GM23248 (cell line): ENCODE measurements at regions not wholly inside any gene's neighbourhood (a gene's known extent, or its start where the extent isn't known, plus 50 kb on each side); places are given as distances from the start of the nearest gene placed in this dataset.

ENCODE experiments used
- DNase-seq: peaks from one replicate; pipeline ENCODE4 v3.0.0-alpha.2; 2015
- H2AFZ ChIP-seq: fragments of 200-600 bp; sonication (generic); 2 replicates; pipeline ENCODE4 v1.6.1; 2016; ENCODE audit warnings: antibody characterized with exemption
- H3F3A ChIP-seq: fragments of 200-600 bp; sonication (generic); 2 replicates; pipeline ENCODE4 v1.6.1; 2016; ENCODE audit warnings: mild to moderate bottlenecking, antibody characterized with exemption, mixed run types; ENCODE audit not compliant: insufficient read depth
- H3K27ac ChIP-seq: fragments of 200-600 bp; sonication (generic); 2 replicates; pipeline ENCODE4 v1.5.1; 2016; ENCODE audit warnings: mild to moderate bottlenecking
- H3K27me3 ChIP-seq: fragments of 200-600 bp; sonication (generic); replicated peaks from 2 replicates; pipeline ENCODE4 v1.6.1; 2016; ENCODE audit warnings: mild to moderate bottlenecking; ENCODE audit not compliant: insufficient read depth
- H3K36me3 ChIP-seq: fragments of 200-600 bp; sonication (generic); 2 replicates; pipeline ENCODE4 v1.6.1; 2016; ENCODE audit warnings: low read depth, mild to moderate bottlenecking
- H3K4me1 ChIP-seq: fragments of 200-600 bp; sonication (generic); 2 replicates; pipeline ENCODE4 v1.6.1; 2016; ENCODE audit warnings: mild to moderate bottlenecking; ENCODE audit not compliant: insufficient read depth
- H3K4me2 ChIP-seq: fragments of 200-600 bp; sonication (generic); one replicate; pipeline ENCODE4 v1.6.1; 2016; ENCODE audit warnings: mild to moderate bottlenecking; ENCODE audit not compliant: unreplicated experiment
- H3K4me3 ChIP-seq: fragments of 200-600 bp; sonication (generic); 2 replicates; pipeline ENCODE4 v1.5.1; 2016; ENCODE audit warnings: mild to moderate bottlenecking
- H3K79me2 ChIP-seq: fragments of 200-600 bp; sonication (generic); 2 replicates; pipeline ENCODE4 v1.6.1; 2016; ENCODE audit warnings: mild to moderate bottlenecking; ENCODE audit not compliant: insufficient read depth
- H3K9ac ChIP-seq: fragments of 200-600 bp; sonication (generic); 2 replicates; pipeline ENCODE4 v1.6.1; 2016; ENCODE audit warnings: mild to moderate bottlenecking
- H3K9me2 ChIP-seq: fragments of 200-600 bp; sonication (generic); 2 replicates; pipeline ENCODE4 v1.6.1; 2016; ENCODE audit warnings: mixed run types, mild to moderate bottlenecking, moderate library complexity; ENCODE audit not compliant: insufficient read depth
- H3K9me3 ChIP-seq: fragments of 200-600 bp; sonication (generic); one replicate; pipeline ENCODE4 v1.6.1; 2017; ENCODE audit warnings: low read depth
- H4K20me1 ChIP-seq: fragments of 200-600 bp; sonication (generic); 2 replicates; pipeline ENCODE4 v1.6.0; 2016; ENCODE audit not compliant: insufficient read depth
- EZH2 ChIP-seq: fragments of 200-600 bp; sonication (generic); IDR thresholded peaks from 2 replicates; pipeline ENCODE4 v1.6.1; 2018; ENCODE audit warnings: antibody characterized with exemption, mild to moderate bottlenecking; ENCODE audit not compliant: insufficient read depth, poor library complexity, severe bottlenecking
- EZH2phosphoT487 ChIP-seq: fragments of 200-600 bp; sonication (generic); IDR thresholded peaks from 2 replicates; pipeline ENCODE4 v1.6.1; 2018; ENCODE audit warnings: antibody characterized with exemption, moderate library complexity, mild to moderate bottlenecking, low read depth; ENCODE audit not compliant: insufficient read depth
- WGBS, 2 experiments: methylation state at CpG; one replicate each; pipeline ENCODE4 v1.1.6; 2015 to 2017; ENCODE audit warnings: low lambda C conversion rate in 2 of 2, low coverage in 1 of 2; ENCODE audit errors: missing lambda C conversion rate in 2 of 2; 5-methylcytosine and 5-hydroxymethylcytosine counted together
- in situ Hi-C: fragments of 300-500 bp; cut with MboI; formaldehyde crosslinking; loops from 2 replicates; pipeline ENCODE4 v1.15.0; 2020

DNA sequence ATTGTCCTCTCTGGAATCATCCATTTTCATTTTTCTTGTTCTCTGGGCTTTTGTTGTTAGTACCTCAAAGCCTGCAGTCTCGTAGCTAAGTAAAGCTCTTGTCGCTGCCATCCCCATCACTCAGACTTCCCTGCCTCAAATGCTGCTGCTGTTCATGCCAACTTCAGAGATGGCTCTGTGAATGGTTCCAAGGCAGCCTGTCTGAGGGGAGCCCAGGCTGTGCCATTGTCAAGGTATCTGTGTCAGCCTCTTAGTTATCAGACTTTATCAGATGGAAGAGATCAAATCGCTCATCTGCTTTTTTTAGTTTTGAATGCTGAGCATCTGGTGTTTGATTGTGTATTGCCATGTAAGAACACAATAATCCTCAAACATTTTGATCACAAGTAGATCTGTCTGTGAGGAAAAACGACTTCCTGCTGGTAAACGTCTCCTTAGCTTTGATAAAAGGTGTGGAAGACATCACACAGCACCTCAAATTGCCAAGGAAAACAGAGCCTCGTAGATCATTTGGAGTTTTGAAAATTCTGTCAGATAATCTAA lies 304.2 kb upstream of the ZC3H12C start:
- Histone ChIP-seq H3K27me3 (no peaks in the 10 kb centered on the region), H3K4me2 (no peak overlapping the region), H2AFZ (no peak overlapping the region), H3K79me2 (no peaks in the 10 kb centered on the region), H3F3A (peaks cover 19% of the 10 kb centered on the region), H3K4me3 (no peak overlapping the region), H3K36me3 (no peaks in the 10 kb centered on the region), H4K20me1 (no peaks in the 10 kb centered on the region), H3K9me2 (no peaks in the 10 kb centered on the region), H3K9me3 (no peaks in the 10 kb centered on the region), H3K9ac (no peak overlapping the region), H3K4me1 (peaks cover 24% of the 10 kb centered on the region), H3K27ac (no peak overlapping the region)
- WGBS, 2 experiments = 68 to 69% methylated on average over 6 of the region's 6 CpGs
- TF ChIP-seq EZH2 (no peak), EZH2phosphoT487 (no peak)
- in situ Hi-C loops = no loop called here
- no peak for DNase-seq

DNA sequence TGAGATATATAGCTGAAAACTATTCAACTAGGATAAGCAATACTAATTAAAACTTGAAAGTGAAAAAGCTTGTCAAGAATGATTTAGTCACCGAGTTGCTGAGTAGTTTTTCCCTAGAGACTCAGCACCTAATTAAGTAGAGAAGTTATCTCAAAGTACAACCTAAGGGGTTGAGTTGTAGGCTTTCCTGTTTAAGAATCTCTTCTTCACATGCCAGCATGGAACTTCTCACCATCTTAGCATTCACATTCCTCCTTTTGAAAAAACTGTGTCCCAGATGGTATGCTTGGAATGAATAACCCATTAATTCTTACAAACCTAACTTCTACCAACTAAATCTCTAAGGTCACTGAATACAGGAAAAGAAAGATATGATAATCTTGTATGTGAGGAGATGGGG lies 303.3 kb upstream of the ZC3H12C start:
- H3K27ac ChIP-seq = no peak overlapping the region
- no peak overlapping the region for H3K4me2 ChIP-seq
- H2AFZ ChIP-seq = no peak overlapping the region
- H3K9ac ChIP-seq = no peak overlapping the region
- no peaks in the 10 kb centered on the region for H3K9me3 ChIP-seq
- in situ Hi-C loops = no loop called here
- peaks cover 24% of the 10 kb centered on the region for H3K4me1 ChIP-seq
- DNase-seq = peak; percentile 54
- no peaks in the 10 kb centered on the region for H3K9me2 ChIP-seq
- no peak overlapping the region for H3K4me3 ChIP-seq
- H3K27me3 ChIP-seq = no peaks in the 10 kb centered on the region
- WGBS, 2 experiments = 59 to 73% methylated on average over 1 of the region's 1 CpG
- no peak for TF ChIP-seq EZH2
- no peak for TF ChIP-seq EZH2phosphoT487
- H4K20me1 ChIP-seq = no peaks in the 10 kb centered on the region
- H3K36me3 ChIP-seq = no peaks in the 10 kb centered on the region
- peaks cover 19% of the 10 kb centered on the region for H3F3A ChIP-seq
- H3K79me2 ChIP-seq = no peaks in the 10 kb centered on the region

DNA sequence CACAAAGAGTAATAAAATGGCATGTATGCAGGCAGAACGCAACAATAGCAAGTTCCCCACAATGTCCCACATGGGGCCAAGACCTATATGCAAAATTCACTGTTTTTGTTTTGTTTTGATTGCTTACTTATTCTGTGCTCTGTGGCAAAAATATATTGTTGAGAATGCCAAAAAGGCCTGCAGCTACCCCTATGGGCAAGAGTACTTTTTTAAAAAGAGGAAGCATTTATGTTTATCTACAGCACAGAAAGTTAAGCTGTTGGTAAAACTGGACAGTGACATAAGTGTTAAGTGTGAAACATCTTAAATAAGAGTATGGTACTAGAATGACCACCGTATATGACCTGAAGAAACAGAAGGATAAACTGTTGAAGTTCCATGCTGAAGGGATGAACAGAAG lies 301.9 kb upstream of the ZC3H12C start:
- WGBS, 2 experiments = 70 to 71% methylated on average over 2 of the region's 2 CpGs
- TF ChIP-seq EZH2phosphoT487 = no peak
- TF ChIP-seq EZH2 = no peak
- no peak overlapping the region for H2AFZ ChIP-seq

DNA sequence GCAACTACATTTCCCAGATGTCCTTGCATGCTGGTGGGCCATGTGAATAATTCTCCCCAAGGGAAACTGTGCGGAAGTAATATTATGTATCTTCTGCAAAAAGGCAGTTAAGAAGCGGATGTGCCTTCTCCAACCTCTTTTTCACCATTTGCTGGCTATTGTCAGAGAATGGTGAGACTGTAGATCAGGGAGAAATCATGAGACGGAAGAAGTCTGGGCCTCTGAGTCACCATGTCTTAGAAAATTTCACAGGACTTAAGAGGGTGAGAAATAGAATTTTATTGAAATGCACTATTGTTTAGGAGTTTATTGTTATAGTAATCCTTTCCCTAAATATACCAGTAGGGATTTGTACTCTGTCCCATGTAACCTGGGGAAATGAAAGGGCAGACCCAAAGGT lies 298.7 kb upstream of the ZC3H12C start:
- WGBS, 2 experiments = 70 to 71% methylated on average over 3 of the region's 3 CpGs
- Histone ChIP-seq H3K9me3 (no peaks in the 10 kb centered on the region), H3K79me2 (no peaks in the 10 kb centered on the region), H4K20me1 (no peaks in the 10 kb centered on the region), H3K36me3 (no peaks in the 10 kb centered on the region), H3K9ac (no peak overlapping the region), H3K27ac (no peak overlapping the region), H3F3A (peaks cover 7% of the 10 kb centered on the region; the same call in 1 of the 2 replicates), H3K27me3 (no peaks in the 10 kb centered on the region), H2AFZ (no peak overlapping the region), H3K9me2 (no peaks in the 10 kb centered on the region), H3K4me2 (no peak overlapping the region), H3K4me1 (peaks cover 9% of the 10 kb centered on the region), H3K4me3 (no peak overlapping the region)
- in situ Hi-C loops = no loop called here
- TF ChIP-seq EZH2phosphoT487 (no peak), EZH2 (no peak)
- peak; percentile 13 for DNase-seq

More for the DNA sequence above, 301.9 kb upstream of the ZC3H12C start:
- H3K4me1 ChIP-seq = peaks cover 11% of the 10 kb centered on the region
- no peaks in the 10 kb centered on the region for H3K79me2 ChIP-seq
- no peaks in the 10 kb centered on the region for H3K36me3 ChIP-seq
- no peaks in the 10 kb centered on the region for H4K20me1 ChIP-seq
- no peak for DNase-seq
- peaks cover 7% of the 10 kb centered on the region; the same call in 1 of the 2 replicates for H3F3A ChIP-seq
- no peak overlapping the region for H3K4me2 ChIP-seq
- in situ Hi-C loops = no loop called here
- no peaks in the 10 kb centered on the region for H3K9me3 ChIP-seq
- H3K9ac ChIP-seq = no peak overlapping the region
- no peak overlapping the region for H3K4me3 ChIP-seq
- no peak overlapping the region for H3K27ac ChIP-seq
- H3K27me3 ChIP-seq = no peaks in the 10 kb centered on the region
- no peaks in the 10 kb centered on the region for H3K9me2 ChIP-seq
